Esophagus squamous epithelium (tissue), 4 donors: ENCODE measurements at regions not wholly inside any gene's neighbourhood (a gene's known extent, or its start where the extent isn't known, plus 50 kb on each side); places are given as distances from the start of the nearest gene placed in this dataset.

Experiments
- CTCF ChIP-seq, 6 experiments: fragments of 450-650 bp in 4 of 6; fragments of 200-600 bp in 2 of 6; sonication (generic) in 2 of 6; IDR thresholded peaks; one replicate each; pipeline ENCODE4 v1.5.1; 2016 to 2019; ENCODE audit warnings: antibody characterized with exemption in 6 of 6, mild to moderate bottlenecking in 4 of 6, moderate library complexity in 4 of 6
- POLR2A ChIP-seq, 4 donors: fragments of 450-650 bp; IDR thresholded peaks; one replicate each; pipeline ENCODE4 v1.6.1; 2017; ENCODE audit warnings: antibody characterized with exemption in 4 of 4, mild to moderate bottlenecking in 4 of 4, moderate library complexity in 3 of 4

DNA sequence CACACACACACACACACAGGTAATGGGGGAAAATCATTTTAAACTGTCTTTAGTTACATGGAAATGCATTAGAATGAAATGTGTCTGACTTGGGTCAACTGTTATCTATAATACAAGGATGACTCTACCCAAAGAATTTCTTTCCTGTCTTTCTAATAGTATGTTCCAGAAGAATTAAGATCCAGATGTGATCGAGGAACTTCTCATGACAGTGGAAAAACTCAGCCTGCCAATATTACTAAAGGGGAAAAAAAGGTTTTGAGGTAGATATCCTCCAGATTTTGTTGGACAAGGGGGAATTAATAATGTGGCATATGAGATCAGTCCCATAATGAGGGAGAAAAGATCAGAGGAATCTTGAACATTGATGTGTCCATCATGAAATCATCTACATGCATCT is 190.6 kb upstream of the MAP3K1 start:
- TF ChIP-seq CTCF (IDR thresholded peaks at IDR 0.05) (no peak), POLR2A (IDR thresholded peaks at IDR 0.05) (no peak)
